HG02973 (cell line): ENCODE measurements at regions not wholly inside any gene's neighbourhood (a gene's known extent, or its start where the extent isn't known, plus 50 kb on each side); places are given as distances from the start of the nearest gene placed in this dataset.

Source experiments
- ATAC-seq: cut with Tn5 transposase; IDR thresholded peaks from one replicate; pipeline ENCODE4 v1.9.1; 2021; ENCODE audit warnings: moderate library complexity; ENCODE audit not compliant: unreplicated experiment

- ATAC-seq = no peak
Observed at GRCh38 chr9:108618906-108619550, 236.8 kb downstream of the ACTL7B start.

- no peak for ATAC-seq
Observed at GRCh38 chr9:108617676-108618075, 238.1 kb downstream of the ACTL7B start.

GRCh38 chr9:108615152-108615551, 240.6 kb downstream of the ACTL7B start:
- no peak for ATAC-seq

GRCh38 chr9:108612513-108612912, 243.3 kb downstream of the ACTL7B start:
- no peak for ATAC-seq

- no peak for ATAC-seq
Observed at GRCh38 chr9:108609897-108610253, 245.9 kb downstream of the ACTL7B start.

- ATAC-seq = no peak
Observed at GRCh38 chr9:108609227-108609896, 246.4 kb downstream of the ACTL7B start.

GRCh38 chr9:108607607-108608006, 248.2 kb downstream of the ACTL7B start:
- ATAC-seq = no peak

GRCh38 chr9:108606401-108606800, 249.4 kb downstream of the ACTL7B start:
- no peak for ATAC-seq

- ATAC-seq = no peak
Observed at GRCh38 chr9:108603141-108603540, 252.6 kb downstream of the ACTL7B start.

- ATAC-seq = no peak
Observed at GRCh38 chr9:108600896-108601295, 254.9 kb downstream of the ACTL7B start.

- no peak for ATAC-seq
Observed at GRCh38 chr9:108599571-108599970, 256.2 kb downstream of the ACTL7B start.

- no peak for ATAC-seq
Observed at GRCh38 chr9:108591121-108591520, 264.7 kb downstream of the ACTL7B start.

- ATAC-seq = no peak
Observed at GRCh38 chr9:108588246-108588645, 267.5 kb downstream of the ACTL7B start.

- ATAC-seq = no peak
Observed at GRCh38 chr9:108586471-108587139, 269.2 kb downstream of the ACTL7B start.

GRCh38 chr9:108584860-108585259, 270.9 kb downstream of the ACTL7B start:
- no peak for ATAC-seq

GRCh38 chr9:108582726-108583125, 273.1 kb downstream of the ACTL7B start:
- ATAC-seq = no peak

- no peak for ATAC-seq
Observed at GRCh38 chr9:108579757-108580439, 275.9 kb downstream of the ACTL7B start.

GRCh38 chr9:108575276-108575675, 280.5 kb downstream of the ACTL7B start:
- ATAC-seq = no peak

- ATAC-seq = no peak
Observed at GRCh38 chr9:108569624-108570023, 286.2 kb downstream of the ACTL7B start.

GRCh38 chr9:108568093-108568492, 287.7 kb downstream of the ACTL7B start:
- ATAC-seq = no peak

- no peak for ATAC-seq
Observed at GRCh38 chr9:108567571-108567970, 288.2 kb downstream of the ACTL7B start.
